Epithelial cell of esophagus (primary cell): ENCODE measurements at regions not wholly inside any gene's neighbourhood (a gene's known extent, or its start where the extent isn't known, plus 50 kb on each side); places are given as distances from the start of the nearest gene placed in this dataset.

Experiments
- DNase-seq: peaks from one replicate; pipeline ENCODE4 v3.0.0; 2010; ENCODE audit warnings: low read depth
- H3K4me3 ChIP-seq: 2 replicates; pipeline ENCODE4 v1.5.1; 2011; ENCODE audit warnings: mild to moderate bottlenecking, low read length, control low read depth
- TF ChIP-seq, protein P1 (sequence below): IDR thresholded peaks from 2 replicates; pipeline ENCODE4 v1.5.1; 2011; ENCODE audit warnings: low read depth, mild to moderate bottlenecking, low read length, control low read depth, inconsistent platforms; ENCODE audit not compliant: insufficient read depth; ENCODE audit errors: missing control alignments

DNA sequence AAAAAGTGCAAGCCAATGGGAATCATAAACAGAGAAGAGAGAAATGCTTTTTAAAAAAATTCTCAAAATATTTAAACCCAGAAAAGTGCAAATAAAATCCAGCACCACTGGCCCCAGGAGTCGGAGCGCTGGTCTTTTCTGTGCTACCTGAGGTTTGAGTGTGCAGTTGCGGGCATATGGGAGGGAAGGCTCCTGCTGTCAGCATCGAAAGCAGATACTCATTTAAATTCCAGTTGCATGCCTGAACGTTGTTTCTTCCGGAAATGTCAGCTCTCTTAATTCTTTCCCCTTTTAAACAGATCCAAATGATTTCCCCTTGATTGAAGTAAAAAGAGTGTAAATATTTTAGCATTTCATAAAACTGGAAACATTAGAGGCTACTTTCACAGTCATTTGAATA lies 240.5 kb upstream of the GPR26 start:
- no peak for DNase-seq
- TF ChIP-seq, protein P1, sequence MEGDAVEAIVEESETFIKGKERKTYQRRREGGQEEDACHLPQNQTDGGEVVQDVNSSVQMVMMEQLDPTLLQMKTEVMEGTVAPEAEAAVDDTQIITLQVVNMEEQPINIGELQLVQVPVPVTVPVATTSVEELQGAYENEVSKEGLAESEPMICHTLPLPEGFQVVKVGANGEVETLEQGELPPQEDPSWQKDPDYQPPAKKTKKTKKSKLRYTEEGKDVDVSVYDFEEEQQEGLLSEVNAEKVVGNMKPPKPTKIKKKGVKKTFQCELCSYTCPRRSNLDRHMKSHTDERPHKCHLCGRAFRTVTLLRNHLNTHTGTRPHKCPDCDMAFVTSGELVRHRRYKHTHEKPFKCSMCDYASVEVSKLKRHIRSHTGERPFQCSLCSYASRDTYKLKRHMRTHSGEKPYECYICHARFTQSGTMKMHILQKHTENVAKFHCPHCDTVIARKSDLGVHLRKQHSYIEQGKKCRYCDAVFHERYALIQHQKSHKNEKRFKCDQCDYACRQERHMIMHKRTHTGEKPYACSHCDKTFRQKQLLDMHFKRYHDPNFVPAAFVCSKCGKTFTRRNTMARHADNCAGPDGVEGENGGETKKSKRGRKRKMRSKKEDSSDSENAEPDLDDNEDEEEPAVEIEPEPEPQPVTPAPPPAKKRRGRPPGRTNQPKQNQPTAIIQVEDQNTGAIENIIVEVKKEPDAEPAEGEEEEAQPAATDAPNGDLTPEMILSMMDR, result no peak
- H3K4me3 ChIP-seq, result no peak overlapping the region

- DNase-seq, result peak; percentile 26
- no peak overlapping the region for H3K4me3 ChIP-seq
- TF ChIP-seq, protein P1, result peak; percentile 27
Observed at GRCh38 chr10:123427165-123427786, 238.9 kb upstream of the GPR26 start.

- no peak for DNase-seq
- TF ChIP-seq, protein P1, result no peak
- no peak overlapping the region for H3K4me3 ChIP-seq
Observed at GRCh38 chr10:123428391-123428790, 237.8 kb upstream of the GPR26 start.

DNA sequence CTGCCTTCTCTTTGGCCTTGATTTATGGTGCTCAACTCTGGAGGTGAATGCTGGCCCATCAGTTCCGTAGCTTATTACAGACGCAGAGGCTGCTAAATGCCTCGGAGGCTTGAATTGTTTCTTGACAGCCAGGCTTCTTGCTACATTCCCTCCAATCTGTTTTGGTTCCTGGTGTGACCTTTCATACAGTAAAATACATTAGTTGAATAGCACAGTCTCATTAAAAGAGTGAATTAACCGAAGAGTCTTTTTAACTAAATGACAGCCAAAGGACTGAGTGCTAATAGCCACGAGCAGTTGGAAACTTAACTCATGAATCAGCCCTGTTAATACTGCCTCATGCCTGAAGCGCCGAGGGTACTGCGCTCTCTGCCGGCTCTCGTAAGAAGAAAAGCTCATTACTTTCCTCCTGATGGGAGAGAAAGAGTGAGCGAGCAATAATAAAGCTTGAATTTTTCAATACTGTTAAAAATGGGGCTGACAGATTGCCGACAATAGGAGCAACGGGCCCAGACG lies 236.4 kb upstream of the GPR26 start:
- no peak overlapping the region for H3K4me3 ChIP-seq
- DNase-seq, result no peak
- TF ChIP-seq, protein P1, result no peak

DNA sequence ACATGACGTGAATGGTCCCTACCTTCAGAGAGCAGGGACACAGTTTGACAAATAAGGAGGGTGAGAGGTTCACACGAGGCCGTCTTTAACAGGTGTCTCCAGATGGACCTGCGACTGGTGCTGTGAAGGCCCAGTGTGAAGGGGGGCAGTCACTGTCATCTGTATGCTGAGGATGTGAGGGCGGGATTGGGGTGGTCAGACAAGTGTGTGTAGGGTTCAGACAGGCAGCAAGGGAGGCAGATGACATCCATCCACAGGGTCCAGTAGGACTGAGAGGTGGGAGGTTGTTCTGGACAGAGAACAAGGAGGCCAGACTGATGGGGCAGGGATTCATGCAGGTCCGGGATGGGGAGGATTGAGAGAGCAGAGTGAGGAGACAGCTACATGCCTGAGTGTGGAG lies 232.6 kb upstream of the GPR26 start:
- H3K4me3 ChIP-seq, result no peak overlapping the region
- TF ChIP-seq, protein P1, result no peak
- DNase-seq, result no peak

DNA sequence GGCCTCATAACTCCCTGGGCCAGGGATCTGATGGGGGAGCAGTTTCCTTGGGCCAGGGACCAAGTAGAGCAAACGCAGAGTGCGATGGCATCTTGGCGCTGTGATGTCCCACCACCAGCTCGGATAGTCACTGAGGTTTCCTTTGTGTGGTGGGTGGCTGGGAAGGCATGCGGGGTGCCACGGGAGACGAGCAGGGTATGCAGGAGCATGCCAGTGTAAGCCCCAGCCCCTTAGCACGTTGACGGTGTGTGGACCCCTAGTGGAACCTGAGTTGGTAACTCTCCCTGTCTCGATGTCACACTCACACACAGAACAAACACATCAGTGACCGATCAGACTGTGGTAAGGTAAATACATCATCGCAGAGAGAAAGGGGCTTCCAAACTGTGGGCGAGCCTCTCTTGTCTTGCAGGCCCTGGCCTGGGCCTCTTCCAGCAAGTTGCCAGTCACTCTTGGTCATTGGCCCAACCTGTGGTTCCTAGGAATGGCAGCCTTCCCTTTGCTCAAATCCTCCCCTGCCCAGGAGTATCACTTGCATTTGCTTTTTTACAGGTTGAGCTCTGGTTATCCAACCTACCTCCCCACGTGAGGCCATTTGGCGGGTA lies 231.6 kb upstream of the GPR26 start:
- H3K4me3 ChIP-seq, result no peak overlapping the region
- TF ChIP-seq, protein P1, result no peak
- DNase-seq, result no peak

DNA sequence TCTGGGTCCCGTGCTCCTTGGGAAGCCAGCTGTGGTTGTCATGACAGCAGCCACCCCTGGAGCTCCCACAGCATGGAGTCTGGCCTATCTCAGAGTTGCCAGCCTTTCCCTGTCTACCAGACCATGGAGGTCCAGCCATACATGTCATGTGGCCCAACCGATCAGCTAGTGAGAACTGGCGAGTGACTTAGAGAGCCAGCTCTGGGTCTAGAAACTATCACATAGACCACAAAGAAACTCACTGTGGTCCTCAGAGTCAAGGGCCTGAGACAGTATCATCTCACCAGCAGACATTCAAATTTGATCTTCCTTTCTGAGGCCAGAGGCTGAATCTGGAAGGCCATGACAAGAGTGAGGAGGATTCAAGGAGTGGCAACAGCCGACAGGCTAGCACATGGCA lies 223.3 kb upstream of the GPR26 start:
- TF ChIP-seq, protein P1, result no peak
- no peak overlapping the region for H3K4me3 ChIP-seq
- no peak for DNase-seq
